ENCODE measurements at regions not wholly inside any gene's neighbourhood (a gene's known extent, or its start where the extent isn't known, plus 50 kb on each side); places are given as distances from the start of the nearest gene placed in this dataset.
"Not testable (repeated sequence)": the region's sequence is repeated elsewhere in the genome, so short reads cannot be mapped to it uniquely, and the experiment has no call there.

- H3K27me3 ChIP-seq (ENCODE audit: insufficient read depth, low read length): peaks cover 5% of the 10 kb centered on the region; the same call in 1 of the 2 replicates
- H3K9me3 ChIP-seq (ENCODE audit: insufficient read depth, low read depth, low read length): no peaks in the 10 kb centered on the region
- H3K4me3 ChIP-seq (ENCODE audit: low read length): no peak overlapping the region
- no peak overlapping the region for H3K27ac ChIP-seq (ENCODE audit: low read length)
- H3K36me3 ChIP-seq (ENCODE audit: insufficient read depth, low read depth, low read length): no peaks in the 10 kb centered on the region
- H3K4me1 ChIP-seq (ENCODE audit: insufficient read depth, low read length): 0 out of 2 replicates have a peak, but pooled peaks cover 3% of the 10 kb centered on the region
- no peak overlapping the region for H3K9ac ChIP-seq (ENCODE audit: low read depth, low read length)
Observed at GRCh38 chr3:71940486-71940885, 155.5 kb upstream of the PROK2 start.

- H3K4me1 ChIP-seq (ENCODE audit: insufficient read depth, low read length); H3K27ac ChIP-seq (ENCODE audit: low read length); H3K27me3 ChIP-seq (ENCODE audit: insufficient read depth, low read length); H3K9me3 ChIP-seq (ENCODE audit: insufficient read depth, low read depth, low read length); H3K4me3 ChIP-seq (ENCODE audit: low read length); H3K36me3 ChIP-seq (ENCODE audit: insufficient read depth, low read depth, low read length); H3K9ac ChIP-seq (ENCODE audit: low read depth, low read length): not testable (repeated sequence)
Observed at GRCh38 chr3:71938081-71938480, 153.1 kb upstream of the PROK2 start.

GRCh38 chr3:71936681-71937080, 151.7 kb upstream of the PROK2 start:
- Histone ChIP-seq H3K4me3 (ENCODE audit: low read length) (no peak overlapping the region), H3K36me3 (ENCODE audit: insufficient read depth, low read depth, low read length) (no peaks in the 10 kb centered on the region), H3K27me3 (ENCODE audit: insufficient read depth, low read length) (no peaks in the 10 kb centered on the region; the same call in 1 of the 2 replicates), H3K9ac (ENCODE audit: low read depth, low read length) (no peak overlapping the region), H3K9me3 (ENCODE audit: insufficient read depth, low read depth, low read length) (no peaks in the 10 kb centered on the region), H3K4me1 (ENCODE audit: insufficient read depth, low read length) (no peaks in the 10 kb centered on the region), H3K27ac (ENCODE audit: low read length) (no peak overlapping the region)

GRCh38 chr3:71934520-71935270, 149.7 kb upstream of the PROK2 start:
- H3K4me1 ChIP-seq (ENCODE audit: insufficient read depth, low read length): no peaks in the 10 kb centered on the region
- no peaks in the 10 kb centered on the region for H3K9me3 ChIP-seq (ENCODE audit: insufficient read depth, low read depth, low read length)
- H3K36me3 ChIP-seq (ENCODE audit: insufficient read depth, low read depth, low read length): no peaks in the 10 kb centered on the region
- no peak overlapping the region for H3K4me3 ChIP-seq (ENCODE audit: low read length)
- H3K27ac ChIP-seq (ENCODE audit: low read length): no peak overlapping the region
- H3K9ac ChIP-seq (ENCODE audit: low read depth, low read length): no peak overlapping the region
- no peaks in the 10 kb centered on the region; the same call in 1 of the 2 replicates for H3K27me3 ChIP-seq (ENCODE audit: insufficient read depth, low read length)

- H3K36me3 ChIP-seq (ENCODE audit: insufficient read depth, low read depth, low read length): no peaks in the 10 kb centered on the region
- H3K27me3 ChIP-seq (ENCODE audit: insufficient read depth, low read length): no peaks in the 10 kb centered on the region; the same call in 1 of the 2 replicates
- H3K4me3 ChIP-seq (ENCODE audit: low read length): no peak overlapping the region
- no peak overlapping the region for H3K27ac ChIP-seq (ENCODE audit: low read length)
- no peaks in the 10 kb centered on the region for H3K9me3 ChIP-seq (ENCODE audit: insufficient read depth, low read depth, low read length)
- peaks cover 4% of the 10 kb centered on the region; the same call in 1 of the 2 replicates for H3K4me1 ChIP-seq (ENCODE audit: insufficient read depth, low read length)
- H3K9ac ChIP-seq (ENCODE audit: low read depth, low read length): no peak overlapping the region
Observed at GRCh38 chr3:71931922-71932321, 147.0 kb upstream of the PROK2 start.

- Histone ChIP-seq H3K4me1 (ENCODE audit: insufficient read depth, low read length) (peaks cover 11% of the 10 kb centered on the region; the same call in 1 of the 2 replicates), H3K36me3 (ENCODE audit: insufficient read depth, low read depth, low read length) (no peaks in the 10 kb centered on the region), H3K27ac (ENCODE audit: low read length) (no peak overlapping the region), H3K27me3 (ENCODE audit: insufficient read depth, low read length) (no peaks in the 10 kb centered on the region; the same call in 1 of the 2 replicates), H3K9me3 (ENCODE audit: insufficient read depth, low read depth, low read length) (no peaks in the 10 kb centered on the region), H3K9ac (ENCODE audit: low read depth, low read length) (no peak overlapping the region), H3K4me3 (ENCODE audit: low read length) (no peak overlapping the region)
Observed at GRCh38 chr3:71930056-71930991, 145.4 kb upstream of the PROK2 start.

GRCh38 chr3:71928212-71928611, 143.3 kb upstream of the PROK2 start:
- H3K27me3 ChIP-seq (ENCODE audit: insufficient read depth, low read length): no peaks in the 10 kb centered on the region; the same call in 1 of the 2 replicates
- no peak overlapping the region for H3K27ac ChIP-seq (ENCODE audit: low read length)
- H3K9me3 ChIP-seq (ENCODE audit: insufficient read depth, low read depth, low read length): no peaks in the 10 kb centered on the region
- H3K4me1 ChIP-seq (ENCODE audit: insufficient read depth, low read length): peaks cover 19% of the 10 kb centered on the region
- H3K4me3 ChIP-seq (ENCODE audit: low read length): no peak overlapping the region
- H3K9ac ChIP-seq (ENCODE audit: low read depth, low read length): no peak overlapping the region
- H3K36me3 ChIP-seq (ENCODE audit: insufficient read depth, low read depth, low read length): no peaks in the 10 kb centered on the region

- Histone ChIP-seq H3K27me3 (ENCODE audit: insufficient read depth, low read length) (no peaks in the 10 kb centered on the region; the same call in 1 of the 2 replicates), H3K4me3 (ENCODE audit: low read length) (no peak overlapping the region), H3K4me1 (ENCODE audit: insufficient read depth, low read length) (peaks cover 19% of the 10 kb centered on the region), H3K36me3 (ENCODE audit: insufficient read depth, low read depth, low read length) (no peaks in the 10 kb centered on the region), H3K27ac (ENCODE audit: low read length) (no peak overlapping the region), H3K9ac (ENCODE audit: low read depth, low read length) (no peak overlapping the region), H3K9me3 (ENCODE audit: insufficient read depth, low read depth, low read length) (no peaks in the 10 kb centered on the region)
Observed at GRCh38 chr3:71927505-71928066, 142.6 kb upstream of the PROK2 start.

GRCh38 chr3:71926616-71927015, 141.7 kb upstream of the PROK2 start:
- Histone ChIP-seq H3K27ac (ENCODE audit: low read length) (no peak overlapping the region), H3K36me3 (ENCODE audit: insufficient read depth, low read depth, low read length) (no peaks in the 10 kb centered on the region), H3K4me3 (ENCODE audit: low read length) (no peak overlapping the region), H3K27me3 (ENCODE audit: insufficient read depth, low read length) (no peaks in the 10 kb centered on the region), H3K9ac (ENCODE audit: low read depth, low read length) (no peak overlapping the region), H3K4me1 (ENCODE audit: insufficient read depth, low read length) (peaks cover 19% of the 10 kb centered on the region), H3K9me3 (ENCODE audit: insufficient read depth, low read depth, low read length) (no peaks in the 10 kb centered on the region)

- Histone ChIP-seq H3K9ac (ENCODE audit: low read depth, low read length) (no peak overlapping the region), H3K27ac (ENCODE audit: low read length) (no peak overlapping the region), H3K27me3 (ENCODE audit: insufficient read depth, low read length) (no peaks in the 10 kb centered on the region), H3K4me1 (ENCODE audit: insufficient read depth, low read length) (peaks cover 19% of the 10 kb centered on the region), H3K9me3 (ENCODE audit: insufficient read depth, low read depth, low read length) (no peaks in the 10 kb centered on the region), H3K4me3 (ENCODE audit: low read length) (peak overlapping the region; percentile 41; the same call in 1 of the 2 replicates), H3K36me3 (ENCODE audit: insufficient read depth, low read depth, low read length) (no peaks in the 10 kb centered on the region)
Observed at GRCh38 chr3:71926262-71926600, 141.3 kb upstream of the PROK2 start.

GRCh38 chr3:71925511-71926261, 140.7 kb upstream of the PROK2 start:
- H3K36me3 ChIP-seq (ENCODE audit: insufficient read depth, low read depth, low read length); H3K9me3 ChIP-seq (ENCODE audit: insufficient read depth, low read depth, low read length); H3K27me3 ChIP-seq (ENCODE audit: insufficient read depth, low read length); H3K27ac ChIP-seq (ENCODE audit: low read length); H3K9ac ChIP-seq (ENCODE audit: low read depth, low read length): not testable (repeated sequence)
- H3K4me1 ChIP-seq (ENCODE audit: insufficient read depth, low read length): peaks cover 19% of the 10 kb centered on the region
- peak overlapping the region; percentile 41; the same call in 1 of the 2 replicates for H3K4me3 ChIP-seq (ENCODE audit: low read length)
